GM12878 (cell line): ENCODE measurements at regions not wholly inside any gene's neighbourhood (a gene's known extent, or its start where the extent isn't known, plus 50 kb on each side); places are given as distances from the start of the nearest gene placed in this dataset.

ENCODE experiments used
- CEBPB ChIP-seq, 2 experiments: fragments of 150-350 bp in 1 of 2; IDR thresholded peaks; 2 replicates each; pipeline ENCODE4 v1.6.1; 2012 to 2014; ENCODE audit warnings: low read depth in 2 of 2, low read length in 2 of 2, borderline replicate concordance in 1 of 2, inconsistent platforms in 1 of 2
- EZH2 ChIP-seq: IDR thresholded peaks from 2 replicates; pipeline ENCODE4 v1.6.1; 2012; ENCODE audit warnings: low read depth, mild to moderate bottlenecking, control low read depth, inconsistent platforms, low read length, borderline replicate concordance; ENCODE audit not compliant: control insufficient read depth
- NFYB ChIP-seq: IDR thresholded peaks from 2 replicates; pipeline ENCODE4 v1.6.1; 2011; ENCODE audit warnings: low read depth, mild to moderate bottlenecking, low read length, improper control_type of control experiment, moderate library complexity; ENCODE audit not compliant: insufficient read depth
- PAX8 ChIP-seq: fragments of 450-650 bp; IDR thresholded peaks from 2 replicates; pipeline ENCODE4 v1.6.1; 2017; ENCODE audit warnings: mild to moderate bottlenecking, moderate library complexity
- POLR2A ChIP-seq: IDR thresholded peaks from 2 replicates; pipeline ENCODE4 v1.6.1; 2011; ENCODE audit warnings: low read depth, mild to moderate bottlenecking, low read length
- ZSCAN29 ChIP-seq: fragments of 450-650 bp; IDR thresholded peaks from 2 replicates; pipeline ENCODE4 v1.6.1; 2017; ENCODE audit warnings: mild to moderate bottlenecking, moderate library complexity
- TF ChIP-seq, protein P1 (sequence below), 3 experiments: IDR thresholded peaks in 2 of 3; conservative IDR thresholded peaks in 1 of 3; 2 replicates each; pipeline ENCODE4 v1.5.1; 2011; ENCODE audit warnings: low read depth in 3 of 3, low read length in 3 of 3, mild to moderate bottlenecking in 3 of 3, control low read depth in 2 of 3, moderate library complexity in 2 of 3, inconsistent platforms in 1 of 3, mixed read lengths in 1 of 3; ENCODE audit not compliant: control insufficient read depth in 2 of 3, insufficient read depth in 1 of 3; ENCODE audit errors: extremely low read depth in 1 of 3
- TF ChIP-seq, protein P2 (sequence below): IDR thresholded peaks from 2 replicates; pipeline ENCODE4 v1.6.1; 2012; ENCODE audit warnings: low read depth, low read length, improper control_type of control experiment
- TF ChIP-seq, protein P3 (sequence below): fragments of 450-650 bp; IDR thresholded peaks from 2 replicates; pipeline ENCODE4 v1.6.1; 2017; ENCODE audit warnings: mild to moderate bottlenecking

DNA sequence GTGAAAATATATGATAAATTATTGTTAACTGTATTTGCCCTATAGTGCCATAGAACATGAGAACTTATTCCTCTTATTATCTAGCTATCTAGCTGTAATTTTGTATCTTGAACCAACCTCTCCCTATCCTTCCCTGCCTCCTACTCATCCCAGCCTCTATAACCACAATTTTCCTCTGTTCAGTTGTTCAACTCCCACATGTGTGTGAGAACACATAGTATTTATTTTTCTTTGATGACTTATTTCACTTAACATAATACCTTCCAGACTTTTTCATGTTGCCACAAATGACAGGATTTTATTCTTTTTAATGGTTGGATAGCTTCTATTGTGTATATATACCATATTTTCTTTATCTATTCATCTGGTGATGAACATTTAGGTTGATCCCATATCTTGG is 85.4 kb upstream of the SUCLG2 start:
- TF ChIP-seq EZH2 = no peak
- no peak for TF ChIP-seq PAX8
- TF ChIP-seq ZSCAN29 = no peak
- TF ChIP-seq, protein P1, sequence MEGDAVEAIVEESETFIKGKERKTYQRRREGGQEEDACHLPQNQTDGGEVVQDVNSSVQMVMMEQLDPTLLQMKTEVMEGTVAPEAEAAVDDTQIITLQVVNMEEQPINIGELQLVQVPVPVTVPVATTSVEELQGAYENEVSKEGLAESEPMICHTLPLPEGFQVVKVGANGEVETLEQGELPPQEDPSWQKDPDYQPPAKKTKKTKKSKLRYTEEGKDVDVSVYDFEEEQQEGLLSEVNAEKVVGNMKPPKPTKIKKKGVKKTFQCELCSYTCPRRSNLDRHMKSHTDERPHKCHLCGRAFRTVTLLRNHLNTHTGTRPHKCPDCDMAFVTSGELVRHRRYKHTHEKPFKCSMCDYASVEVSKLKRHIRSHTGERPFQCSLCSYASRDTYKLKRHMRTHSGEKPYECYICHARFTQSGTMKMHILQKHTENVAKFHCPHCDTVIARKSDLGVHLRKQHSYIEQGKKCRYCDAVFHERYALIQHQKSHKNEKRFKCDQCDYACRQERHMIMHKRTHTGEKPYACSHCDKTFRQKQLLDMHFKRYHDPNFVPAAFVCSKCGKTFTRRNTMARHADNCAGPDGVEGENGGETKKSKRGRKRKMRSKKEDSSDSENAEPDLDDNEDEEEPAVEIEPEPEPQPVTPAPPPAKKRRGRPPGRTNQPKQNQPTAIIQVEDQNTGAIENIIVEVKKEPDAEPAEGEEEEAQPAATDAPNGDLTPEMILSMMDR (IDR thresholded peaks at IDR 0.05 in 2 of 3, conservative IDR thresholded peaks at IDR 0.05 in 1 of 3; ENCODE audit: control insufficient read depth in 2 of 3, extremely low read depth in 1 of 3, insufficient read depth in 1 of 3, low read depth in 3 of 3, low read length in 3 of 3) = no peak
- TF ChIP-seq, protein P2, sequence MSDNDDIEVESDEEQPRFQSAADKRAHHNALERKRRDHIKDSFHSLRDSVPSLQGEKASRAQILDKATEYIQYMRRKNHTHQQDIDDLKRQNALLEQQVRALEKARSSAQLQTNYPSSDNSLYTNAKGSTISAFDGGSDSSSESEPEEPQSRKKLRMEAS = no peak
- TF ChIP-seq POLR2A = no peak
- TF ChIP-seq NFYB = no peak
- TF ChIP-seq, protein P3, sequence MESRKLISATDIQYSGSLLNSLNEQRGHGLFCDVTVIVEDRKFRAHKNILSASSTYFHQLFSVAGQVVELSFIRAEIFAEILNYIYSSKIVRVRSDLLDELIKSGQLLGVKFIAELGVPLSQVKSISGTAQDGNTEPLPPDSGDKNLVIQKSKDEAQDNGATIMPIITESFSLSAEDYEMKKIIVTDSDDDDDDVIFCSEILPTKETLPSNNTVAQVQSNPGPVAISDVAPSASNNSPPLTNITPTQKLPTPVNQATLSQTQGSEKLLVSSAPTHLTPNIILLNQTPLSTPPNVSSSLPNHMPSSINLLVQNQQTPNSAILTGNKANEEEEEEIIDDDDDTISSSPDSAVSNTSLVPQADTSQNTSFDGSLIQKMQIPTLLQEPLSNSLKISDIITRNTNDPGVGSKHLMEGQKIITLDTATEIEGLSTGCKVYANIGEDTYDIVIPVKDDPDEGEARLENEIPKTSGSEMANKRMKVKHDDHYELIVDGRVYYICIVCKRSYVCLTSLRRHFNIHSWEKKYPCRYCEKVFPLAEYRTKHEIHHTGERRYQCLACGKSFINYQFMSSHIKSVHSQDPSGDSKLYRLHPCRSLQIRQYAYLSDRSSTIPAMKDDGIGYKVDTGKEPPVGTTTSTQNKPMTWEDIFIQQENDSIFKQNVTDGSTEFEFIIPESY = no peak
- TF ChIP-seq CEBPB (IDR thresholded peaks at IDR 0.05; ENCODE audit: borderline replicate concordance in 1 of 2, low read depth in 2 of 2, low read length in 2 of 2) = no peak
